Right lobe of liver (tissue), 6 donors: ENCODE measurements at regions not wholly inside any gene's neighbourhood (a gene's known extent, or its start where the extent isn't known, plus 50 kb on each side); places are given as distances from the start of the nearest gene placed in this dataset.

Source experiments
- ATAC-seq, 4 donors: fragments of 200-7000 bp; cut with Tn5 transposase; one replicate each; pipeline ENCODE4 v1.9.1; 2020; ENCODE audit warnings: mild to moderate bottlenecking in 4 of 4, moderate library complexity in 4 of 4
- DNase-seq, 3 donors: peaks; one replicate each; pipeline ENCODE4 v3.0.0-alpha.2; 2020
- H3K27ac ChIP-seq, 3 donors: fragments of 200-600 bp; one replicate each; pipeline ENCODE4 v1.8.0; 2022
- H3K27me3 ChIP-seq, 2 donors: fragments of 200-600 bp; one replicate each; pipeline ENCODE4 v1.8.0; 2022
- H3K36me3 ChIP-seq, 4 donors: fragments of 200-600 bp; sonication (generic) in 1 of 4; one replicate each; pipeline versions ENCODE4 v1.5.1 to v1.8.0; 2017 to 2022; ENCODE audit warnings: control low read depth in 1 of 4
- H3K4me1 ChIP-seq, 4 donors: fragments of 200-600 bp; sonication (generic) in 1 of 4; one replicate each; pipeline versions ENCODE4 v1.5.1 to v1.8.0; 2017 to 2022; ENCODE audit warnings: control low read depth in 1 of 4
- H3K4me3 ChIP-seq, 3 donors: fragments of 200-600 bp; one replicate each; pipeline ENCODE4 v1.8.0; 2022
- H3K9me3 ChIP-seq, 4 donors: fragments of 200-600 bp; sonication (generic) in 1 of 4; one replicate each; pipeline versions ENCODE4 v1.5.1 to v1.8.0; 2017 to 2022; ENCODE audit warnings: control low read depth in 1 of 4
- POLR2A ChIP-seq: fragments of 450-650 bp; IDR thresholded peaks from one replicate; pipeline ENCODE4 v1.6.1; 2017; ENCODE audit warnings: antibody characterized with exemption, mild to moderate bottlenecking
- WGBS: methylation state at CpG from one replicate; pipeline ENCODE4 v1.1.6; 2018; ENCODE audit warnings: low coverage, low lambda C conversion rate; ENCODE audit not compliant: insufficient coverage; ENCODE audit errors: missing lambda C conversion rate; 5-methylcytosine and 5-hydroxymethylcytosine counted together
- intact Hi-C, 2 donors: fragments of 100-400 bp; cut with DNase I; formaldehyde crosslinking; loops; one replicate each; pipeline versions ENCODE4 v1.11.2 to v1.14.1; 2022
- TF ChIP-seq, protein P1 (sequence below), 4 donors: fragments of 200-600 bp in 3 of 4; fragments of 450-650 bp in 1 of 4; IDR thresholded peaks; one replicate each; pipeline versions ENCODE4 v1.5.1 to v1.8.0; 2016 to 2022; ENCODE audit warnings: antibody characterized with exemption in 4 of 4, mild to moderate bottlenecking in 2 of 4
- donor health status: DM: no; HTN: yes; CAD: no.
- donor health status: DM: no; HTN: no; CAD: no.
- donor health status: DM: no; HTN: no; CAD: no.
- donor health status: DM: no; HTN: yes; CAD: no.
- donor health status: DM: no; HTN: yes; CAD: no.

- WGBS, result 36% methylated on average over 4 of the region's 4 CpGs
- intact Hi-C loops, result no loop called here
Observed at GRCh38 chr2:80852079-80852807, 547.7 kb upstream of the LRRTM1 start.

GRCh38 chr2:80830891-80831290 is 526.3 kb upstream of the LRRTM1 start:
- DNase-seq (no peak), ATAC-seq (no peak)
- Histone ChIP-seq H3K4me3 (no peak overlapping the region), H3K36me3 (no peaks in the 10 kb centered on the region), H3K4me1 (no peaks in the 10 kb centered on the region), H3K27ac (no peak overlapping the region), H3K27me3 (no peaks in the 10 kb centered on the region), H3K9me3 (no peaks in the 10 kb centered on the region)
- 63% methylated on average over 5 of the region's 5 CpGs for WGBS
- intact Hi-C loops, result no loop called here
- TF ChIP-seq POLR2A, result no peak
- TF ChIP-seq, protein P1, sequence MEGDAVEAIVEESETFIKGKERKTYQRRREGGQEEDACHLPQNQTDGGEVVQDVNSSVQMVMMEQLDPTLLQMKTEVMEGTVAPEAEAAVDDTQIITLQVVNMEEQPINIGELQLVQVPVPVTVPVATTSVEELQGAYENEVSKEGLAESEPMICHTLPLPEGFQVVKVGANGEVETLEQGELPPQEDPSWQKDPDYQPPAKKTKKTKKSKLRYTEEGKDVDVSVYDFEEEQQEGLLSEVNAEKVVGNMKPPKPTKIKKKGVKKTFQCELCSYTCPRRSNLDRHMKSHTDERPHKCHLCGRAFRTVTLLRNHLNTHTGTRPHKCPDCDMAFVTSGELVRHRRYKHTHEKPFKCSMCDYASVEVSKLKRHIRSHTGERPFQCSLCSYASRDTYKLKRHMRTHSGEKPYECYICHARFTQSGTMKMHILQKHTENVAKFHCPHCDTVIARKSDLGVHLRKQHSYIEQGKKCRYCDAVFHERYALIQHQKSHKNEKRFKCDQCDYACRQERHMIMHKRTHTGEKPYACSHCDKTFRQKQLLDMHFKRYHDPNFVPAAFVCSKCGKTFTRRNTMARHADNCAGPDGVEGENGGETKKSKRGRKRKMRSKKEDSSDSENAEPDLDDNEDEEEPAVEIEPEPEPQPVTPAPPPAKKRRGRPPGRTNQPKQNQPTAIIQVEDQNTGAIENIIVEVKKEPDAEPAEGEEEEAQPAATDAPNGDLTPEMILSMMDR (IDR thresholded peaks at IDR 0.05), result no peak

More at GRCh38 chr2:80852079-80852807, 547.7 kb upstream of the LRRTM1 start:
- ATAC-seq, result no peak
- Histone ChIP-seq H3K27ac (no peak overlapping the region), H3K36me3 (no peaks in the 10 kb centered on the region), H3K27me3 (no peaks in the 10 kb centered on the region), H3K9me3 (no peaks in the 10 kb centered on the region), H3K4me1 (no peaks in the 10 kb centered on the region), H3K4me3 (no peak overlapping the region)
- no peak for DNase-seq
- no peak for TF ChIP-seq POLR2A
- TF ChIP-seq, protein P1 (IDR thresholded peaks at IDR 0.05), result no peak

- WGBS, result 32% methylated on average over 4 of the region's 4 CpGs
- no peak for TF ChIP-seq POLR2A
- TF ChIP-seq, protein P1 (IDR thresholded peaks at IDR 0.05), result no peak
- Histone ChIP-seq H3K27me3 (no peaks in the 10 kb centered on the region), H3K27ac (no peak overlapping the region), H3K9me3 (no peaks in the 10 kb centered on the region), H3K36me3 (no peaks in the 10 kb centered on the region), H3K4me3 (no peak overlapping the region), H3K4me1 (no peaks in the 10 kb centered on the region)
- DNase-seq (no peak), ATAC-seq (no peak)
- intact Hi-C loops, result no loop called here
Observed at GRCh38 chr2:80822999-80823398, 518.4 kb upstream of the LRRTM1 start.

GRCh38 chr2:80815259-80815658 is 510.7 kb upstream of the LRRTM1 start:
- no peak for DNase-seq
- no peaks in the 10 kb centered on the region for H3K9me3 ChIP-seq
- intact Hi-C loops, result no loop called here
- no peaks in the 10 kb centered on the region for H3K27me3 ChIP-seq
- TF ChIP-seq, protein P1 (IDR thresholded peaks at IDR 0.05), result no peak
- no peak for TF ChIP-seq POLR2A
- H3K27ac ChIP-seq, result no peak overlapping the region
- no peaks in the 10 kb centered on the region for H3K36me3 ChIP-seq
- ATAC-seq, result no peak
- no peak overlapping the region for H3K4me3 ChIP-seq
- whole genome bisulfite sequencing, result 43% methylated on average over 1 of the region's 1 CpG
- no peaks in the 10 kb centered on the region for H3K4me1 ChIP-seq
